Parathyroid adenoma (tissue), 2 donors: ENCODE measurements at regions not wholly inside any gene's neighbourhood (a gene's known extent, or its start where the extent isn't known, plus 50 kb on each side); places are given as distances from the start of the nearest gene placed in this dataset.

Source experiments
- H2AFZ ChIP-seq: fragments of 300-600 bp; sonication (generic); one replicate; pipeline ENCODE4 v1.7.0; 2017; ENCODE audit warnings: antibody characterized with exemption, mild to moderate bottlenecking
- H3K27ac ChIP-seq: fragments of 300-600 bp; sonication (generic); one replicate; pipeline ENCODE4 v1.7.0; 2017
- H3K27me3 ChIP-seq: fragments of 300-600 bp; sonication (generic); one replicate; pipeline ENCODE4 v1.7.0; 2017; ENCODE audit warnings: low read length; ENCODE audit not compliant: control insufficient read depth, insufficient read depth
- H3K36me3 ChIP-seq: fragments of 300-600 bp; sonication (generic); one replicate; pipeline ENCODE4 v1.7.0; 2017; ENCODE audit warnings: low read length; ENCODE audit not compliant: control insufficient read depth, insufficient read depth
- H3K4me1 ChIP-seq: fragments of 300-600 bp; sonication (generic); one replicate; pipeline ENCODE4 v1.7.0; 2017; ENCODE audit warnings: control low read depth
- H3K4me2 ChIP-seq: fragments of 300-600 bp; sonication (generic); one replicate; pipeline ENCODE4 v1.7.0; 2017; ENCODE audit warnings: low read length
- H3K4me3 ChIP-seq: fragments of 300-600 bp; sonication (generic); one replicate; pipeline ENCODE4 v1.7.0; 2017; ENCODE audit warnings: low read depth, low read length
- H3K79me2 ChIP-seq: fragments of 300-600 bp; sonication (generic); one replicate; pipeline ENCODE4 v1.7.0; 2017; ENCODE audit warnings: control low read depth
- H3K9ac ChIP-seq: fragments of 300-600 bp; sonication (generic); one replicate; pipeline ENCODE4 v1.7.0; 2017; ENCODE audit warnings: mild to moderate bottlenecking
- H3K9me3 ChIP-seq: fragments of 300-600 bp; sonication (generic); one replicate; pipeline ENCODE4 v1.7.0; 2017; ENCODE audit warnings: low read length; ENCODE audit not compliant: control insufficient read depth
- CTCF ChIP-seq: fragments of 300-600 bp; sonication (generic); IDR thresholded peaks from one replicate; pipeline ENCODE4 v1.7.0; 2017; ENCODE audit warnings: antibody characterized with exemption, mild to moderate bottlenecking
- donor health status: primary hyperparathyroidism.

- no peak overlapping the region for H2AFZ ChIP-seq
- no peak overlapping the region for H3K4me3 ChIP-seq
These were observed 1376.1 kb upstream of the TENM4 start for GRCh38 chr11:80816966-80817365.

GRCh38 chr11:80816454-80816847, 1375.6 kb upstream of the TENM4 start:
- Histone ChIP-seq H3K36me3 (no peaks in the 10 kb centered on the region), H3K4me2 (no peak overlapping the region), H3K79me2 (no peaks in the 10 kb centered on the region), H3K4me3 (no peak overlapping the region), H2AFZ (no peak overlapping the region), H3K9me3 (no peaks in the 10 kb centered on the region), H3K27me3 (no peaks in the 10 kb centered on the region), H3K27ac (no peak overlapping the region), H3K4me1 (no peaks in the 10 kb centered on the region), H3K9ac (no peak overlapping the region)
- no peak for TF ChIP-seq CTCF

More at GRCh38 chr11:80816966-80817365, 1376.1 kb upstream of the TENM4 start:
- H3K4me2 ChIP-seq, result no peak overlapping the region
- no peaks in the 10 kb centered on the region for H3K4me1 ChIP-seq
- no peak for TF ChIP-seq CTCF
- H3K9ac ChIP-seq, result no peak overlapping the region
- no peaks in the 10 kb centered on the region for H3K79me2 ChIP-seq
- no peak overlapping the region for H3K27ac ChIP-seq
- H3K9me3 ChIP-seq, result no peaks in the 10 kb centered on the region
- no peaks in the 10 kb centered on the region for H3K27me3 ChIP-seq
- H3K36me3 ChIP-seq, result no peaks in the 10 kb centered on the region

GRCh38 chr11:80815752-80816453, 1375.1 kb upstream of the TENM4 start:
- no peak overlapping the region for H3K4me3 ChIP-seq
- H3K9me3 ChIP-seq, result no peaks in the 10 kb centered on the region
- no peak overlapping the region for H2AFZ ChIP-seq
- H3K4me1 ChIP-seq, result no peaks in the 10 kb centered on the region
- H3K27ac ChIP-seq, result no peak overlapping the region
- H3K9ac ChIP-seq, result no peak overlapping the region
- H3K79me2 ChIP-seq, result no peaks in the 10 kb centered on the region
- no peaks in the 10 kb centered on the region for H3K36me3 ChIP-seq
- H3K27me3 ChIP-seq, result no peaks in the 10 kb centered on the region
- TF ChIP-seq CTCF, result no peak
- H3K4me2 ChIP-seq, result no peak overlapping the region

GRCh38 chr11:80814813-80815212, 1374.0 kb upstream of the TENM4 start:
- Histone ChIP-seq H3K9ac (no peak overlapping the region), H3K79me2 (no peaks in the 10 kb centered on the region), H3K36me3 (no peaks in the 10 kb centered on the region), H2AFZ (no peak overlapping the region), H3K27me3 (no peaks in the 10 kb centered on the region), H3K4me1 (no peaks in the 10 kb centered on the region), H3K9me3 (no peaks in the 10 kb centered on the region), H3K4me2 (no peak overlapping the region), H3K4me3 (no peak overlapping the region), H3K27ac (no peak overlapping the region)
- no peak for TF ChIP-seq CTCF

- Histone ChIP-seq H3K4me3 (no peak overlapping the region), H3K27me3 (no peaks in the 10 kb centered on the region), H3K9ac (no peak overlapping the region), H3K4me1 (no peaks in the 10 kb centered on the region), H2AFZ (no peak overlapping the region), H3K36me3 (no peaks in the 10 kb centered on the region), H3K79me2 (no peaks in the 10 kb centered on the region), H3K27ac (no peak overlapping the region), H3K4me2 (no peak overlapping the region), H3K9me3 (no peaks in the 10 kb centered on the region)
- no peak for TF ChIP-seq CTCF
These were observed 1369.9 kb upstream of the TENM4 start for GRCh38 chr11:80810695-80811094.
